ENCODE measurements at regions not wholly inside any gene's neighbourhood (a gene's known extent, or its start where the extent isn't known, plus 50 kb on each side); places are given as distances from the start of the nearest gene placed in this dataset.
"Not testable (repeated sequence)": the region's sequence is repeated elsewhere in the genome, so short reads cannot be mapped to it uniquely, and the experiment has no call there.

GRCh38 chr11:116386118-116386699 is 386.6 kb downstream of the BUD13 start:
- DNase-seq (ENCODE audit: extremely low read depth in 1 of 2, low read depth in 1 of 2), result no peak

DNA sequence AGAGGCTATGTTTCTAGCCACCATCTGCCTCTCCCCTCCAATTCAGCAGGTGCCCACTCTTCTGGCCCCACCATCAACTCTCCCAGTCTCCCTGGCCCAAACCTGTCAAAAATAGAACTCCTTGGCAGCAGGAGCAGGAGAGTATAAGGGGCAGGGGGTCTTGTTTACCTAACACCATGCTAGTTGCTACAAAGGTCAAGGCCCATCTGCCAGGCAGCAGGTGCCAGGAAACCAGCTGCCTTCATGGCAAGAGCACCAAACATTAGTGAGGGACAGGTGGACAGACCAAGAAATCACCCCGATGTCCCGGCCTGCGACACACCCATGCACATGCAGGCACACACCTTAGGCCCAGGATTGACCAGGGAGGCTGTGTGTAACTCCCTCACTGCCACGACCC is 387.9 kb downstream of the BUD13 start:
- no peak for DNase-seq (ENCODE audit: extremely low read depth in 1 of 2, low read depth in 1 of 2)

DNA sequence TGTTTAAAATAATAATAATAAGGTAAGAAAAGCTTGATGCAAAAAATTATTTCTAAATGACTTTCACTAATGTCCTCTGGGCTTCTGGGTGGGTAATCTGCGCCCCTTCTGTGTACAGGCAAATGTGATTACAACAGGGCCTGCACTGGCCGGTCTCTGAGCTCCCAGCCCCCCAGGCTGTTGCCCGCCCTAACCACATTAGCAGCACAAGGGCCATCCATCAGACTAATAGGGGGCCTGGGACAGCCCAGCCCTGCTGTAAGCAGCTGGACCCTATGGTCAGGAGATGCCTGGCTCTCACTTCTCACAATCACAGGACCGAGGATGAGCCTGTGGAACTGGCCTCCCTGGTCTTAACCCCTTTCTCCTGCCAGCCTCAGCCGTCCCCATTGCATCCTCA is 388.4 kb downstream of the BUD13 start:
- no peak for DNase-seq (ENCODE audit: extremely low read depth in 1 of 2, low read depth in 1 of 2)

DNA sequence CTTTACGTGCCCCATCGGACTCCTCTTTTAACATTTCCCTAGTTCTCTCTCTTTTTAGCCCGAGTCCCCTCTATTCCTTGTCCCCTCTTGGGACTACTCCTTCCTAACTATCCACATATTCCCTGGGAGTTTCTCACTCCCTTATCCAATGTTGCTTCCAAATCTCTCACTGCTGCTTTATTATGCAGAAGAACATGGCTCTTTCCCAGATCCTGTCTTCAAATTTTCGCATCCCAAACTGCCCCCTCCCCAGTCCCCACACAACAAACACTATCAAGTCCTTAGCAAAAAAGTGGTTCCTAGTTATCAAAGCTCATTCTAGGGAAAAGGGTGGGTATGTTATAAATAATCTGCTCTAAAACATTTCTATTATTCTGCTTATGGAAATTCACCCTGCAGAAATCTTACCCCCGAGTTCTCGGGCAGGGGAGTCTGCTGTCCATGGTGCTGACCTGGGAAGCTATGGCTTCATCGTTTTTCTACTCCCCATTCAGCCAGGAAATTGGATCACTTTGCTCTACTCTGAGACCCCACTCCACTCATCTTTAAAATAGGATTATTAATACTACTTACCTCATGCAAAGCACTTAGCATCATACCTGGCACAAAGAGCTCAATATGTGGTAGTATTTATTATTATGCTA is 393.5 kb downstream of the BUD13 start:
- DNase-seq (ENCODE audit: extremely low read depth in 1 of 2, low read depth in 1 of 2), result no peak

DNA sequence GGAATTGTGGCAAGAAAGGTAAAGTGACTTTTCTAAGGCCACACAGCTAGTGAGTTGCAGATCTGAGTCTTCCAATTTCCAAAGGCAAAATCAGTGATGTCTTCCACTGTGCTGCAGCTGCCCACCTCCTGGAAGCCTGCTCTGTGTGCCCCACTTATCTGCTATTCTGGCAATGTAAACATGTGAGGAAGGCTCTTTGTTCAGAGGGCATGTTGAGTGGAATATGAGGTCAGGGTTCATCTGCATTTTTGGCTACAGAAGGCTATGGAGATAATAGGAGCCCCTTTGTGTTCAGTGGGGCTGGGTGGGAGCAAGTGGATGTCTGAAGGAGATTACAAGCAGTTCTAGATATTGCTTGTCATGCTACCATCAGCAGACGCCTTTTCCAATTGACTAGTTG is 396.2 kb downstream of the BUD13 start:
- DNase-seq (ENCODE audit: extremely low read depth in 1 of 2, low read depth in 1 of 2), result no peak

DNA sequence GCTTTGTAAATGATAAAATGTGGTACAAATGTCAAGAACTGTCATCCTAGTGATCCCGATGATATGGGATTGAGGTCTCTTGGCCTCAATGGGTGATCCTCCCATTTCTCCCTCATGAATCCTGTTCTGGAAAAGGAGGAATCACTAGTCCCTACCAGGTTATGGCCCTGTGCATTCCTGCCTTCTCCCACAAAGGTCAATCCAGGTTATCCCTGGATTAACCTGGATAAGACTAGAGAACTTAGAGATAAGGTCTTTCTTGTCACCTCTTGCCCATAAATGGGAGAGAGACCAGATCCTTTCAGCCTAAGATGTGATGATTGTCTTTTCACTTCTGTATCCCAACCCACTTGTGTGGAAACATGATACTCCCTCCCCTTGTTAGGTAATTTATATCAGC is 396.7 kb downstream of the BUD13 start:
- DNase-seq (ENCODE audit: extremely low read depth in 1 of 2, low read depth in 1 of 2), result no peak

DNA sequence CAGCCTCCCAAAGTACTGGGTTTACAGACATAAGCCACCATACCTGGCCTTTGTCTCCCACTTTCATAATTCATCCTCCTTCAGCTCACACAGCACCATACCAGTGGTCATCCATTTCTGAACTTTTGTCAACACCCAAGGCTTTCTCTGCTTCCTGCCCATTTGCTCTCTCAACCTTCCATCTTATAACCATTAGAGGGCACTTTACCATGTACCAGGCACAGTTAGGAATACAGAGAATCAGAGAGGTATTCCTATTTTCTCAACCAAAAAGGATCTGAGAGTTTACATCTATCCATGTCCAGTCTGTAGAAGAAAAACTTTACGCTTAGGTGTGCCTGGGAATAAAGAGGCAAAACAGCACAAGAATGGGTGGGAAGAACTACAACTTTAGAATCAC is 397.6 kb downstream of the BUD13 start:
- DNase-seq (ENCODE audit: extremely low read depth in 1 of 2, low read depth in 1 of 2), result no peak

- no peak for DNase-seq (ENCODE audit: extremely low read depth in 1 of 2, low read depth in 1 of 2)
Measured at GRCh38 chr11:116374085-116374484, 398.7 kb downstream of the BUD13 start.

GRCh38 chr11:116373104-116373944 is 399.5 kb downstream of the BUD13 start:
- DNase-seq (ENCODE audit: extremely low read depth in 1 of 2, low read depth in 1 of 2), result no peak

DNA sequence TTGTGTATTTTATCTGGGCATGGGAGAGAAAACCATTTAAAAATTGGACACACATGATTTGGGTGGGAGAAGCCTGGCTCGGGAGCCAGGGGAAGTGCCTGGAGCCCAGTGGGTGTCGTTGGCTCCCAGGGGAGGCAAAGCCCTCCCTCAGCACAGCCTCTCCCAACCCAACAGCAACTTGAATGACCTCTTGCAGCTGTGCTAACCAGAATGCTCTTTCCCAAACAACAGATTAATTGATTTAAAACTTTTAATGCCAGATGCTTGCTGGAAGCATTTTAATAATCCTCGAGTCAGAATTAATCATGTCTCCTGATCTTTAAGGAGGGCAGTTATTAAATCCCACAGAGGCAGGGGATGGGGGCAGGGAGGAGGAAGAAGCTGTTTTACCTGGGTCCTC is 401.6 kb downstream of the BUD13 start:
- no peak for DNase-seq (ENCODE audit: extremely low read depth in 1 of 2, low read depth in 1 of 2)

- DNase-seq (ENCODE audit: extremely low read depth in 1 of 2, low read depth in 1 of 2), result no peak
Measured at GRCh38 chr11:116368784-116369183, 404.0 kb downstream of the BUD13 start.

DNA sequence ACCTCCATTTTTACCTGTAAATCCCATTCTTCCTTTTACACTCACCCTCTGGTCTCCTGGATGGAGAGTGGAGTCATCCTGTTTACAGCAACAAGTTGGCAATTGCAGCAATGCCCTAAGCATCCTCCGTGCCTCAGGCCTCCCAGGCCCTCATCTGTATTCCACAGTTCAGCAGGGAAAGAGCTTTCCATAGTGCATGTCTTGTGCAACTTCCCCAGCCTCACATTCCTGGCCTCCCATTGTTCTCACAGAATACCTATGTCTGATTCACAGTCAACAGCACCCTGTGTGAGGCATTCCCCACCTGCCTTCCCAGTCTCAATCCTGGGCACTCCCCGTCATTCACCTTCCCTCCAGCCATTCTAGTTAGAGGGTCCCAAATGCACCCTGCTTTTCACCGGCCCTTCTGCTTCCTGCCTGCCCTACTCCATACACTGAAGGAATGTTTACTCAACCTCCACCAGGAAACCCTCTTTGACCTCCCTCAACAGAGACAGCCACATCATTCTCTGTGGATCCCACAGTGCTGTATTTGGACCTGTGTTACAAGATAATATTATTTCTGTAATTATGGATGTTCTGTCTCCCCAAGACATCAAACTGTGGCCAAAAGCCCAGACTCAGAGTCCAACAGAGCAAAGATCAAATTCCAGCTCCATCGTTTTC is 405.7 kb downstream of the BUD13 start:
- DNase-seq (ENCODE audit: extremely low read depth in 1 of 2, low read depth in 1 of 2), result no peak

DNA sequence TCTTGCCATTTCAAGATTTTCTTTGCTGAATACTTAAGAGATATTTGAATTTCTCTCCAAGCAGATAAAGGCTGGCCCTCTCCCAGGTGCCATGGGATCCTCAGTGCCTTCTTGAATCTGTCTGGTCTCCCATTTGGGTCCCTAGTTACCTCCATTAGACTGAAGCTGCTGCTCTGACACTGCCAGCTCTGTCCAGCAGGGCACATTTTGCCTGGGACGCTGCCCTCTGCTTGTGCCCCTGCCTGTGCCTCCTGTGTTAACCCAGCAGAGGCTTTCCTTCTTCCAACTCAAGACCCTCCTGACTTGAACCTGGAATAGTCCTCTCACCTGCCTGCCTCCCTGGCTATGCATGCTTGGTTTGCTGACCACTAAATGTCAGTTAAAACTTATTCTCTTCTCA is 406.3 kb downstream of the BUD13 start:
- DNase-seq (ENCODE audit: extremely low read depth in 1 of 2, low read depth in 1 of 2), result no peak

DNA sequence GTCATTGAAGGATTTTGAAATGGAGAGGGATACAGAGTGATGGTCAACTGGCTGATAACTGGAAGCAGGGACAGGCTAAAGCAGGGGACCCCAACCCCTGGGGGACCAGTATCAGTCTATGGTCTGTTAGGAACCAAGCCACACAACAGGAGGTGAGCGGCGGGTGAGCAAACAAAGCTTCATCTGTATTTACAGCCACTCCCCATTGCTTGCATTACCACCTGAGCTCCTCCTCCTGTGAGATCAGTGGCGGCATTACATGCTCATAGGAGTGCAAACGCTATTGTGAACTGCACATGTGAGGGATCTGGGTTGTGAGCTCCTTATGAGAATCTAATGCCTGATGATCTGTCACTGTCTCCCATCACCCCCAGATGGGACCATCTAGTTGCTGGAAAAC is 407.9 kb downstream of the BUD13 start:
- DNase-seq (ENCODE audit: extremely low read depth in 1 of 2, low read depth in 1 of 2), result not testable (repeated sequence)

DNA sequence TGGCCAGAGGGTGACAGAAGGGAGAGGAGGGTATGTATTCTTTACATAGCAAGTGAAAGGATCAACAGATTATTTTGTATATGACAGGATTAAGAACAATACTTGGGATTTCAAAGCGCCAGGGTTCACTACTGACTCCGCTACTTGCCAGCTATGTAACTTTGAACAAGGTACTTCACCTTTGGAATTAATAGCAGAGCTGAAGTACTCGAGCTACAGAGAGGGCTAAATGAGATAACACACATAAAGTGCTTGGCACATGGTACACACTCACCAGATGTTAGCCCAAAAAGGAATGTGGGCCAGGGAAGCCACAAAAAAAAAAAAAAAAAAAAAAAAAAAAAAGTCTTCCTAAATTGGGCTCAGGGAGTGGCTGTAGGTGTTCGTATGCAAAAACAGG is 408.4 kb downstream of the BUD13 start:
- no peak for DNase-seq (ENCODE audit: extremely low read depth in 1 of 2, low read depth in 1 of 2)

GRCh38 chr11:116360221-116360941 is 412.4 kb downstream of the BUD13 start:
- no peak for DNase-seq (ENCODE audit: extremely low read depth in 1 of 2, low read depth in 1 of 2)

GRCh38 chr11:116357784-116358544 is 414.8 kb downstream of the BUD13 start:
- no peak for DNase-seq (ENCODE audit: extremely low read depth in 1 of 2, low read depth in 1 of 2)

GRCh38 chr11:116356451-116356850 is 416.3 kb downstream of the BUD13 start:
- no peak for DNase-seq (ENCODE audit: extremely low read depth in 1 of 2, low read depth in 1 of 2)

- no peak for DNase-seq (ENCODE audit: extremely low read depth in 1 of 2, low read depth in 1 of 2)
Measured at GRCh38 chr11:116355104-116355503, 417.7 kb downstream of the BUD13 start.

DNA sequence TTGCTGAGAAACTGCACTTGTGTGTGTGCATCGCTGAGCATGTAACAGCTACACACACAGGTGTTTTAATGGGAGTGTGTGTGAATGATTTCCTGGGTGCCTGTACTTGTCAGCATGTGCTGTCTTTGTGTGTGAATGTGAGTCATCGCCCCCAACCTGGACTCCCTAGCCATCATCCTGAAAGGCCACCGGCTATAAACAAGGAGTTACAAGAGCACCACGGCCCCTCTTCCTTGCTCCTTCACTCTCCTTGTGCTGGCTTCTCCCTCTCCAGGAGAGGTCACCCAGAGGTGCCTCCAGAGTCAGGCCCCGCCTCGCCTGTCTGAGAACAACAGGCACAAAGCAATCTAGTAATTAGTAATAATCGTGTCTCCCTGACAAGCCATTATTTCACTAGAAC is 419.2 kb downstream of the BUD13 start:
- no peak for DNase-seq (ENCODE audit: extremely low read depth in 1 of 2, low read depth in 1 of 2)

Measured in activated CD8-positive, alpha-beta memory T cell treated with anti-CD3 and anti-CD28 coated beads for 1 hour (primary cell).